GM12878 (cell line): ENCODE measurements at regions not wholly inside any gene's neighbourhood (a gene's known extent, or its start where the extent isn't known, plus 50 kb on each side); places are given as distances from the start of the nearest gene placed in this dataset.

Experiments
- EZH2 ChIP-seq: IDR thresholded peaks from 2 replicates; pipeline ENCODE4 v1.6.1; 2012; ENCODE audit warnings: low read depth, mild to moderate bottlenecking, control low read depth, inconsistent platforms, low read length, borderline replicate concordance; ENCODE audit not compliant: control insufficient read depth
- MTA3 ChIP-seq: IDR thresholded peaks from 2 replicates; pipeline ENCODE4 v1.6.1; 2012; ENCODE audit warnings: low read length, inconsistent platforms, borderline replicate concordance

- no peak for TF ChIP-seq EZH2
- TF ChIP-seq MTA3 = no peak
These were observed 103.3 kb upstream of the KLHL13 start for GRCh38 chrX:118219866-118220265.
